CD4-positive, CD25-positive, alpha-beta regulatory T cell (primary cell): ENCODE measurements at regions not wholly inside any gene's neighbourhood (a gene's known extent, or its start where the extent isn't known, plus 50 kb on each side); places are given as distances from the start of the nearest gene placed in this dataset.

ENCODE experiments used
- ATAC-seq, 2 donors: fragments of 150-1000 bp; cut with Tn5 transposase; one replicate each; pipeline ENCODE4 v1.10.0; 2021; ENCODE audit warnings: low read depth in 2 of 2, moderate number of reproducible peaks in 2 of 2, moderate library complexity in 1 of 2
- DNase-seq, 3 donors: peaks; one replicate each; pipeline versions ENCODE4 v3.0.0 to v3.0.0-alpha.2; 2012 to 2022; ENCODE audit warnings: mixed read lengths in 1 of 3
- H3K27ac ChIP-seq: one replicate; pipeline ENCODE4 v1.7.0; 2013; ENCODE audit warnings: mild to moderate bottlenecking, low read length; ENCODE audit not compliant: insufficient read depth, poor library complexity, severe bottlenecking
- H3K27me3 ChIP-seq: one replicate; pipeline ENCODE4 v1.7.0; 2013; ENCODE audit warnings: low read length; ENCODE audit not compliant: control insufficient read depth, insufficient read depth
- H3K36me3 ChIP-seq: one replicate; pipeline ENCODE4 v1.7.0; 2013; ENCODE audit warnings: mild to moderate bottlenecking, low read length, moderate library complexity; ENCODE audit not compliant: control insufficient read depth, insufficient read depth
- H3K4me1 ChIP-seq: 2 replicates; pipeline ENCODE4 v1.7.0; 2013; ENCODE audit warnings: mild to moderate bottlenecking, low read length; ENCODE audit not compliant: insufficient read depth, control insufficient read depth, poor library complexity, severe bottlenecking
- H3K4me3 ChIP-seq: one replicate; pipeline ENCODE4 v1.7.0; 2013; ENCODE audit warnings: low read depth, mild to moderate bottlenecking, low read length, moderate library complexity
- H3K9me3 ChIP-seq, 2 experiments: 1 replicate in 1 of 2; 2 replicates in 1 of 2; pipeline ENCODE4 v1.7.0; 2013; ENCODE audit warnings: low read length in 2 of 2, mild to moderate bottlenecking in 1 of 2, moderate library complexity in 1 of 2; ENCODE audit not compliant: control insufficient read depth in 2 of 2
- H3K27ac Mint-ChIP-seq, 3 donors: one replicate each; pipeline ENCODE4 v1.8.0; 2020 to 2022; ENCODE audit warnings: mild to moderate bottlenecking in 3 of 3, mixed read lengths in 3 of 3, moderate library complexity in 2 of 3
- H3K27me3 Mint-ChIP-seq: one replicate; pipeline ENCODE4 v1.8.0; 2022; ENCODE audit warnings: mild to moderate bottlenecking, mixed read lengths
- H3K36me3 Mint-ChIP-seq: one replicate; pipeline ENCODE4 v1.8.0; 2020; ENCODE audit warnings: mixed read lengths
- H3K4me1 Mint-ChIP-seq, 4 donors: one replicate each; pipeline ENCODE4 v1.8.0; 2020 to 2022; ENCODE audit warnings: mixed read lengths in 4 of 4, mild to moderate bottlenecking in 1 of 4
- H3K4me3 Mint-ChIP-seq, 4 donors: one replicate each; pipeline ENCODE4 v1.8.0; 2020 to 2022; ENCODE audit warnings: mild to moderate bottlenecking in 4 of 4, mixed read lengths in 4 of 4, moderate library complexity in 3 of 4
- H3K9me3 Mint-ChIP-seq, 7 donors: one replicate each; pipeline ENCODE4 v1.8.0; 2020 to 2022; ENCODE audit warnings: mixed read lengths in 7 of 7, mild to moderate bottlenecking in 3 of 7, moderate library complexity in 2 of 7

GRCh38 chr10:62475551-62475950 lies 101.4 kb downstream of the ZNF365 start:
- H3K27ac ChIP-seq: no peak overlapping the region
- H3K27me3 ChIP-seq: no peaks in the 10 kb centered on the region
- Mint-ChIP-seq H3K27ac (no peak overlapping the region), H3K36me3 (peaks cover 3% of the 10 kb centered on the region), H3K4me3 (no peak overlapping the region), H3K27me3 (peaks cover 7% of the 10 kb centered on the region), H3K4me1 (no peaks in the 10 kb centered on the region), H3K9me3 (peaks cover 0 to 4% (median 0%) of the 10 kb centered on the region in 7 donors)
- ATAC-seq (no peak), DNase-seq (no peak)
- no peak overlapping the region for H3K4me3 ChIP-seq
- H3K36me3 ChIP-seq: no peaks in the 10 kb centered on the region
- no peaks in the 10 kb centered on the region for H3K9me3 ChIP-seq
- no peaks in the 10 kb centered on the region for H3K4me1 ChIP-seq

- H3K4me3 ChIP-seq: no peak overlapping the region
- Mint-ChIP-seq H3K36me3 (no peaks in the 10 kb centered on the region), H3K4me1 (peaks cover 0 to 5% (median 0%) of the 10 kb centered on the region in 4 donors), H3K27ac (no peak overlapping the region), H3K27me3 (no peaks in the 10 kb centered on the region), H3K9me3 (peaks cover 0 to 3% (median 0%) of the 10 kb centered on the region in 7 donors), H3K4me3 (no peak overlapping the region)
- no peaks in the 10 kb centered on the region for H3K36me3 ChIP-seq
- no peaks in the 10 kb centered on the region for H3K9me3 ChIP-seq
- no peaks in the 10 kb centered on the region for H3K27me3 ChIP-seq
- H3K27ac ChIP-seq: no peak overlapping the region
- DNase-seq: no peak
- H3K4me1 ChIP-seq: no peaks in the 10 kb centered on the region
- ATAC-seq: no peak
Measured at GRCh38 chr10:62479523-62479922, 105.4 kb downstream of the ZNF365 start.

DNA sequence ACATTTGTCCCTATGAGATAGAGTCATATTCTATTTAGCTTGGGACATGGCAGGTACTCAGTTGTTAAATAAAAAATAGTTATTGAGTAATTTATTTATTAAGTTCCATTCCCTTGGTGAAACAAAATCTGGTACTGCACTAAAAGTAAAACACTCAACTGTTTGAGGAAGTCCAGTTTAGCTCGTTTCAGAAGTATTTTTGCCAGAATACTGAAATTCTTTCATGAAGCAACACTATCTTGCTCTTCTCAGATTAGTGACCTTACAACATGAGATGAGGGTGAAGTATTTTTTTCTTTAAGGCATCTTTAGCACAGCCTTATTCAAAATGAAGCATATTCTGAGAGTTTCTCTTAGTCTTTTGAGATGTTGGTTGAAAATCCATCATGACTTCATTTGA lies 106.0 kb downstream of the ZNF365 start:
- H3K9me3 ChIP-seq: no peaks in the 10 kb centered on the region
- no peaks in the 10 kb centered on the region for H3K36me3 ChIP-seq
- Mint-ChIP-seq H3K4me3 (no peak overlapping the region), H3K27me3 (no peaks in the 10 kb centered on the region), H3K36me3 (no peaks in the 10 kb centered on the region), H3K9me3 (peaks cover 0 to 3% (median 0%) of the 10 kb centered on the region in 7 donors), H3K4me1 (peaks cover 0 to 5% (median 0%) of the 10 kb centered on the region in 4 donors), H3K27ac (no peak overlapping the region)
- H3K27me3 ChIP-seq: no peaks in the 10 kb centered on the region
- no peak overlapping the region for H3K4me3 ChIP-seq
- no peak for ATAC-seq
- no peak for DNase-seq
- no peaks in the 10 kb centered on the region for H3K4me1 ChIP-seq
- H3K27ac ChIP-seq: no peak overlapping the region

GRCh38 chr10:62482581-62482980 lies 108.4 kb downstream of the ZNF365 start:
- H3K27ac Mint-ChIP-seq: no peak overlapping the region
- Histone ChIP-seq H3K27ac (no peak overlapping the region), H3K36me3 (no peaks in the 10 kb centered on the region), H3K4me1 (no peaks in the 10 kb centered on the region), H3K27me3 (no peaks in the 10 kb centered on the region), H3K4me3 (no peak overlapping the region), H3K9me3 (no peaks in the 10 kb centered on the region)
- no peak overlapping the region for H3K4me3 Mint-ChIP-seq
- DNase-seq (no peak), ATAC-seq (no peak)
- H3K36me3 Mint-ChIP-seq: no peaks in the 10 kb centered on the region
- peaks cover 0 to 5% (median 0%) of the 10 kb centered on the region in 4 donors for H3K4me1 Mint-ChIP-seq
- H3K9me3 Mint-ChIP-seq: peaks cover 0 to 3% (median 0%) of the 10 kb centered on the region in 7 donors
- no peaks in the 10 kb centered on the region for H3K27me3 Mint-ChIP-seq

- H3K9me3 Mint-ChIP-seq: peaks cover 0 to 1% (median 0%) of the 10 kb centered on the region in 7 donors
- H3K36me3 Mint-ChIP-seq: no peaks in the 10 kb centered on the region
- Histone ChIP-seq H3K27me3 (no peaks in the 10 kb centered on the region), H3K9me3 (no peaks in the 10 kb centered on the region), H3K4me3 (no peak overlapping the region), H3K36me3 (no peaks in the 10 kb centered on the region), H3K4me1 (no peaks in the 10 kb centered on the region), H3K27ac (no peak overlapping the region)
- peaks cover 13% of the 10 kb centered on the region for H3K27me3 Mint-ChIP-seq
- no peaks in the 10 kb centered on the region for H3K4me1 Mint-ChIP-seq
- H3K4me3 Mint-ChIP-seq: no peak overlapping the region
- H3K27ac Mint-ChIP-seq: no peak overlapping the region
- ATAC-seq (no peak), DNase-seq (no peak)
Measured at GRCh38 chr10:62491597-62491996, 117.4 kb downstream of the ZNF365 start.

GRCh38 chr10:62492012-62492869 lies 118.1 kb downstream of the ZNF365 start:
- Histone ChIP-seq H3K4me1 (no peaks in the 10 kb centered on the region), H3K9me3 (no peaks in the 10 kb centered on the region), H3K4me3 (no peak overlapping the region), H3K36me3 (no peaks in the 10 kb centered on the region), H3K27me3 (no peaks in the 10 kb centered on the region), H3K27ac (no peak overlapping the region)
- Mint-ChIP-seq H3K4me1 (no peaks in the 10 kb centered on the region), H3K4me3 (no peak overlapping the region), H3K36me3 (no peaks in the 10 kb centered on the region), H3K27ac (peak overlapping the region in 1 of 3 donors; percentile 48), H3K9me3 (peaks cover 0 to 1% (median 0%) of the 10 kb centered on the region in 7 donors), H3K27me3 (peaks cover 13% of the 10 kb centered on the region)
- ATAC-seq (no peak), DNase-seq (peak in 2 of 3 donors; percentile 33 to 37)

DNA sequence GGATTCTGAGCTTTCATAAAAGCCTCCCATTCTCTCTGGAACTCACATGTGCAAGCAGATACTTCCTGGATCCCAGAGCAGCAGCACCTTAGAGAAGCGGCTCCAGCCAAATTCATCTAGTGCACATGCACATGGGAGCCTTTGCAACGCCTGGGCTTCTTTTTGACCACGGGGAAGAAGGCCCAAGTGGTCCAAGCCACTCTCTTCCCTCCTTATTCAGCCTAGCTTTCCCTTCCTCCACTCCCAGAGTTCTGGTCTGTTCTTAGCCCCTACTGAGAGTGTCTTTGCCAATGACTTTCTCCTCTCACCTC lies 118.7 kb downstream of the ZNF365 start:
- ATAC-seq (no peak), DNase-seq (no peak)
- Histone ChIP-seq H3K9me3 (no peaks in the 10 kb centered on the region), H3K27ac (no peak overlapping the region), H3K36me3 (no peaks in the 10 kb centered on the region), H3K27me3 (no peaks in the 10 kb centered on the region), H3K4me3 (no peak overlapping the region), H3K4me1 (no peaks in the 10 kb centered on the region)
- no peak overlapping the region for H3K27ac Mint-ChIP-seq
- H3K36me3 Mint-ChIP-seq: no peaks in the 10 kb centered on the region
- H3K4me3 Mint-ChIP-seq: no peak overlapping the region
- peaks cover 0 to 1% (median 0%) of the 10 kb centered on the region in 7 donors for H3K9me3 Mint-ChIP-seq
- H3K27me3 Mint-ChIP-seq: peaks cover 17% of the 10 kb centered on the region
- H3K4me1 Mint-ChIP-seq: no peaks in the 10 kb centered on the region

DNA sequence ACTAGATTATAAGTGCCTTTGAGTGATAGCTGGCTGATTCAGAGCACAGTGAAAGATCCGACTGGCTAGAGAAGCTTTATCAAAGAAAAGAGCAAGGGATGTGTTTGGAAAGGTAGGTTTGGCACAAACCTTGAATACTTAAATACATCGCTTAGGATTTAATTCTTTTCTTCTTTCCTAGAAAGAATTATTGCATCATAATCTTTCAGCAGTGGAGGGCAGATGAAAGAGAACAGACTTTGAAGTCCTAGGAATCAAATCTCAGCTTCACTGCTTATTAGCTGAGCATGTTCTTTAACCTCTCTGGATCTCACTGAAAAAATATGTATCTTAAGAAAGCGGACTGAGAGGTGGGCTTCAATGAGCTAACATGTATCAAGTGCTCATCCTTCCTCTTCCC lies 122.8 kb downstream of the ZNF365 start:
- Histone ChIP-seq H3K4me1 (no peaks in the 10 kb centered on the region), H3K27ac (no peak overlapping the region), H3K36me3 (no peaks in the 10 kb centered on the region), H3K4me3 (no peak overlapping the region), H3K27me3 (no peaks in the 10 kb centered on the region), H3K9me3 (no peaks in the 10 kb centered on the region)
- no peak for DNase-seq
- Mint-ChIP-seq H3K27ac (no peak overlapping the region), H3K4me3 (no peak overlapping the region), H3K9me3 (peaks cover 0 to 4% (median 0%) of the 10 kb centered on the region in 7 donors), H3K4me1 (peaks cover 0 to 1% (median 0%) of the 10 kb centered on the region in 4 donors), H3K27me3 (peaks cover 34% of the 10 kb centered on the region), H3K36me3 (no peaks in the 10 kb centered on the region)
- no peak for ATAC-seq
